CD4-positive, alpha-beta T cell (primary cell): ENCODE measurements at regions not wholly inside any gene's neighbourhood (a gene's known extent, or its start where the extent isn't known, plus 50 kb on each side); places are given as distances from the start of the nearest gene placed in this dataset.

Experiments
- ATAC-seq: fragments of 200-7000 bp; cut with Tn5 transposase; one replicate; pipeline ENCODE4 v1.10.0; 2022; ENCODE audit warnings: mild to moderate bottlenecking; ENCODE audit not compliant: poor library complexity
- CTCF ChIA-PET: fragments of 350-600 bp; sonication (Branson Sonifier 250); formaldehyde crosslinking; loops from one replicate; lab custom pipeline; 2021; ENCODE audit warnings: antibody characterized with exemption, inconsistent platforms; lab: Charles Lee
- POLR2A ChIA-PET: fragments of 350-600 bp; sonication (Branson Sonifier 250); formaldehyde crosslinking; loops from one replicate; lab custom pipeline; 2021; ENCODE audit warnings: antibody characterized with exemption, inconsistent platforms; lab: Charles Lee
- DNase-seq, 14 experiments: peaks; one replicate each; pipeline ENCODE4 v3.0.0-alpha.2; 2013 to 2020; ENCODE audit warnings: mixed read lengths in 2 of 14
- H3K27ac ChIP-seq, 2 donors: one replicate each; pipeline versions ENCODE4 v1.5.1 to v1.7.0; 2013; ENCODE audit warnings: low read length in 2 of 2, low read depth in 1 of 2, mild to moderate bottlenecking in 1 of 2
- H3K27me3 ChIP-seq, 2 experiments: 1 replicate in 1 of 2; 2 replicates in 1 of 2; pipeline versions ENCODE4 v1.6.1 to v1.7.0; 2013; ENCODE audit warnings: low read length in 2 of 2, control low read depth in 1 of 2, mild to moderate bottlenecking in 1 of 2, moderate library complexity in 1 of 2; ENCODE audit not compliant: insufficient read depth in 2 of 2, control insufficient read depth in 1 of 2
- H3K36me3 ChIP-seq: one replicate; pipeline ENCODE4 v1.6.1; 2013; ENCODE audit warnings: low read length, control low read depth; ENCODE audit not compliant: insufficient read depth
- H3K4me1 ChIP-seq: one replicate; pipeline ENCODE4 v1.6.1; 2013; ENCODE audit warnings: low read length, control low read depth; ENCODE audit not compliant: insufficient read depth
- H3K4me3 ChIP-seq: one replicate; pipeline ENCODE4 v1.5.1; 2013; ENCODE audit warnings: mild to moderate bottlenecking, low read length, moderate library complexity
- H3K9me3 ChIP-seq, 2 experiments: 1 replicate in 1 of 2; 2 replicates in 1 of 2; pipeline versions ENCODE4 v1.6.1 to v1.7.0; 2013; ENCODE audit warnings: low read length in 2 of 2, mild to moderate bottlenecking in 2 of 2, control low read depth in 1 of 2, moderate library complexity in 1 of 2; ENCODE audit not compliant: control insufficient read depth in 1 of 2, insufficient read depth in 1 of 2
- H3K27ac Mint-ChIP-seq: one replicate; pipeline ENCODE4 v1.8.0; 2020; ENCODE audit warnings: mixed read lengths
- H3K27me3 Mint-ChIP-seq: one replicate; pipeline ENCODE4 v1.8.0; 2021; ENCODE audit warnings: mixed read lengths
- H3K36me3 Mint-ChIP-seq: one replicate; pipeline ENCODE4 v1.8.0; 2021; ENCODE audit warnings: low read depth, mixed read lengths
- H3K4me1 Mint-ChIP-seq: one replicate; pipeline ENCODE4 v1.8.0; 2021; ENCODE audit warnings: low read depth, mixed read lengths
- H3K4me3 Mint-ChIP-seq: one replicate; pipeline ENCODE4 v1.8.0; 2020; ENCODE audit warnings: mild to moderate bottlenecking, mixed read lengths
- H3K9me3 Mint-ChIP-seq: one replicate; pipeline ENCODE4 v1.8.0; 2020; ENCODE audit warnings: mixed read lengths
- CTCF ChIP-seq: fragments of 200-600 bp; IDR thresholded peaks from one replicate; pipeline ENCODE4 v1.8.0; 2022; ENCODE audit warnings: antibody characterized with exemption, mild to moderate bottlenecking
- intact Hi-C, 2 experiments: fragments of 100-400 bp; cut with DNase I in 1 of 2; cut with micrococcal nuclease in 1 of 2; formaldehyde crosslinking; loops; one replicate each; pipeline versions ENCODE4 v1.15.1 to v1.9.0; 2023 to 2025; cut with DNase I, micrococcal nuclease

- Histone ChIP-seq H3K27me3 (no peaks in the 10 kb centered on the region), H3K36me3 (no peaks in the 10 kb centered on the region), H3K4me1 (no peaks in the 10 kb centered on the region), H3K9me3 (no peaks in the 10 kb centered on the region), H3K4me3 (no peak overlapping the region), H3K27ac (no peak overlapping the region)
- no peak for ATAC-seq
- no peak for DNase-seq
- no peaks in the 10 kb centered on the region for H3K36me3 Mint-ChIP-seq
- H3K4me3 Mint-ChIP-seq, result no peak overlapping the region
- no peaks in the 10 kb centered on the region for H3K4me1 Mint-ChIP-seq
- ChIA-PET POLR2A (no interaction called here), CTCF (no interaction called here)
- H3K9me3 Mint-ChIP-seq, result no peaks in the 10 kb centered on the region
- H3K27me3 Mint-ChIP-seq, result no peaks in the 10 kb centered on the region
- intact Hi-C loops, result no loop called here
- H3K27ac Mint-ChIP-seq, result no peak overlapping the region
- no peak for TF ChIP-seq CTCF
These were observed 310.0 kb downstream of the SLITRK2 start for GRCh38 chrX:146127617-146128016.

GRCh38 chrX:146141221-146141620, 323.6 kb downstream of the SLITRK2 start:
- H3K27ac ChIP-seq, result no peak overlapping the region
- H3K4me3 ChIP-seq, result no peak overlapping the region
- no peaks in the 10 kb centered on the region for H3K9me3 ChIP-seq
- H3K36me3 Mint-ChIP-seq, result no peaks in the 10 kb centered on the region
- H3K4me1 Mint-ChIP-seq, result no peaks in the 10 kb centered on the region
- no peaks in the 10 kb centered on the region for H3K4me1 ChIP-seq
- no peaks in the 10 kb centered on the region for H3K36me3 ChIP-seq
- H3K4me3 Mint-ChIP-seq, result no peak overlapping the region
- DNase-seq, result no peak
- ChIA-PET CTCF (no interaction called here), POLR2A (no interaction called here)
- intact Hi-C loops, result no loop called here
- H3K27ac Mint-ChIP-seq, result no peak overlapping the region
- no peak for ATAC-seq
- H3K27me3 Mint-ChIP-seq, result no peaks in the 10 kb centered on the region
- TF ChIP-seq CTCF, result no peak
- no peaks in the 10 kb centered on the region for H3K9me3 Mint-ChIP-seq
- H3K27me3 ChIP-seq, result no peaks in the 10 kb centered on the region

GRCh38 chrX:146144039-146144438, 326.4 kb downstream of the SLITRK2 start:
- Histone ChIP-seq H3K4me3 (no peak overlapping the region), H3K9me3 (no peaks in the 10 kb centered on the region), H3K27me3 (no peaks in the 10 kb centered on the region), H3K27ac (no peak overlapping the region), H3K36me3 (no peaks in the 10 kb centered on the region), H3K4me1 (no peaks in the 10 kb centered on the region)
- Mint-ChIP-seq H3K27me3 (no peaks in the 10 kb centered on the region), H3K4me3 (no peak overlapping the region), H3K4me1 (no peaks in the 10 kb centered on the region), H3K36me3 (no peaks in the 10 kb centered on the region), H3K9me3 (no peaks in the 10 kb centered on the region), H3K27ac (no peak overlapping the region)
- no peak for TF ChIP-seq CTCF
- ChIA-PET CTCF (no interaction called here), POLR2A (no interaction called here)
- no peak for ATAC-seq
- intact Hi-C loops, result no loop called here
- DNase-seq, result no peak
